H1 (cell line): ENCODE measurements at regions not wholly inside any gene's neighbourhood (a gene's known extent, or its start where the extent isn't known, plus 50 kb on each side); places are given as distances from the start of the nearest gene placed in this dataset.

ENCODE experiments used
- CTCF ChIA-PET: fragments of 300-600 bp; sonication (Branson Sonifier 250); formaldehyde crosslinking; loops from one replicate; lab custom pipeline; 2021; ENCODE audit not compliant: partially characterized antibody; lab: Charles Lee
- POLR2A ChIA-PET: fragments of 300-600 bp; sonication (Branson Sonifier 250); formaldehyde crosslinking; loops from one replicate; lab custom pipeline; 2021; ENCODE audit warnings: inconsistent platforms; ENCODE audit not compliant: partially characterized antibody; lab: Charles Lee
- DNase-seq, 2 experiments: peaks; one replicate each; pipeline versions ENCODE4 v3.0.0 to v3.0.0-alpha.2; 2010 to 2022; ENCODE audit warnings: low spot score in 2 of 2, low read depth in 1 of 2, mixed read lengths in 1 of 2
- FAIRE-seq: peaks from 2 replicates; lab custom pipeline; 2011; peaks lifted over from hg19 to GRCh38; lab: Jason Lieb, UNC
- H2AFZ ChIP-seq: 2 replicates; pipeline ENCODE4 v1.8.1; 2012; ENCODE audit warnings: low read length, inconsistent platforms
- H2AK5ac ChIP-seq: 2 replicates; pipeline ENCODE4 v1.6.1; 2013; ENCODE audit warnings: low read depth, low read length
- H2BK120ac ChIP-seq: replicated peaks from 2 replicates; pipeline ENCODE3; 2013; ENCODE audit warnings: low read depth, low read length, inconsistent platforms
- H2BK12ac ChIP-seq: 2 replicates; pipeline ENCODE4 v1.6.1; 2013; ENCODE audit warnings: low read depth, low read length
- H2BK15ac ChIP-seq: 2 replicates; pipeline ENCODE4 v1.6.1; 2013; ENCODE audit warnings: low read length
- H2BK20ac ChIP-seq: 2 replicates; pipeline ENCODE4 v1.6.1; 2013; ENCODE audit warnings: low read length
- H2BK5ac ChIP-seq: 2 replicates; pipeline ENCODE4 v1.6.1; 2013; ENCODE audit warnings: low read depth, low read length
- H3K14ac ChIP-seq: 2 replicates; pipeline ENCODE4 v1.6.1; 2013; ENCODE audit warnings: inconsistent platforms; ENCODE audit not compliant: insufficient read length
- H3K18ac ChIP-seq: 2 replicates; pipeline ENCODE4 v1.6.1; 2013; ENCODE audit warnings: low read length; ENCODE audit errors: extremely low read depth
- H3K23ac ChIP-seq: 2 replicates; pipeline ENCODE4 v1.6.1; 2013; ENCODE audit warnings: inconsistent platforms; ENCODE audit not compliant: insufficient read length
- H3K23me2 ChIP-seq: 2 replicates; pipeline ENCODE4 v1.6.1; 2013; ENCODE audit warnings: low read depth, low read length
- H3K27ac ChIP-seq: 2 replicates; pipeline ENCODE4 v1.6.1; 2011; ENCODE audit warnings: low read depth, low read length, inconsistent platforms
- H3K27me3 ChIP-seq, 4 experiments: replicated peaks in 1 of 4; 1 replicate in 1 of 4; 2 replicates in 3 of 4; pipeline versions ENCODE4 v1.6.1 to v1.8.1; 2011 to 2013; ENCODE audit warnings: low read length in 3 of 4, mild to moderate bottlenecking in 3 of 4, inconsistent platforms in 2 of 4, mixed read lengths in 2 of 4, moderate library complexity in 1 of 4; ENCODE audit not compliant: control insufficient read depth in 3 of 4, insufficient read depth in 3 of 4; ENCODE audit errors: extremely low read depth in 1 of 4
- H3K36me3 ChIP-seq, 4 experiments: 2 replicates each; pipeline versions ENCODE4 v1.6.1 to v1.8.1; 2011 to 2013; ENCODE audit warnings: mild to moderate bottlenecking in 4 of 4, low read length in 3 of 4, moderate library complexity in 2 of 4, control low read depth in 1 of 4, inconsistent platforms in 1 of 4; ENCODE audit not compliant: insufficient read depth in 4 of 4, control insufficient read depth in 2 of 4
- H3K4ac ChIP-seq: replicated peaks from 2 replicates; pipeline ENCODE3; 2013; ENCODE audit warnings: low read length, low read depth, mixed read lengths, inconsistent platforms; ENCODE audit not compliant: insufficient read length
- H3K4me1 ChIP-seq, 4 experiments: replicated peaks in 1 of 4; 1 replicate in 1 of 4; 2 replicates in 3 of 4; pipeline versions ENCODE4 v1.6.1 to v1.8.1; 2011 to 2013; ENCODE audit warnings: low read length in 3 of 4, inconsistent platforms in 2 of 4, mixed read lengths in 1 of 4; ENCODE audit not compliant: insufficient read depth in 4 of 4, control insufficient read depth in 3 of 4
- H3K4me2 ChIP-seq, 2 experiments: 2 replicates each; pipeline versions ENCODE4 v1.6.1 to v1.8.1; 2011 to 2013; ENCODE audit warnings: low read depth in 2 of 2, low read length in 2 of 2, control low read depth in 1 of 2, inconsistent platforms in 1 of 2, mild to moderate bottlenecking in 1 of 2; ENCODE audit not compliant: insufficient read depth in 1 of 2
- H3K4me3 ChIP-seq, 4 experiments: fragments of 200-600, 300-600 bp in 1 of 4; sonication (generic), shearing (Covaris generic), sonication (Bioruptor Twin) in 1 of 4; 2 replicates each; pipeline versions ENCODE4 v1.5.1 to v1.8.1; 2011 to 2016; ENCODE audit warnings: low read length in 4 of 4, low read depth in 3 of 4, control low read depth in 2 of 4, inconsistent platforms in 2 of 4, mild to moderate bottlenecking in 2 of 4, mixed read lengths in 1 of 4, moderate library complexity in 1 of 4; ENCODE audit not compliant: insufficient read depth in 2 of 4; ENCODE audit errors: extremely low read depth in 1 of 4
- H3K56ac ChIP-seq: replicated peaks from 2 replicates; pipeline ENCODE3; 2013; ENCODE audit warnings: low read depth, mild to moderate bottlenecking, mixed read lengths, low read length, inconsistent platforms; ENCODE audit not compliant: insufficient read length
- H3K79me1 ChIP-seq: 2 replicates; pipeline ENCODE4 v1.6.1; 2013; ENCODE audit warnings: low read depth, low read length, control low read depth
- H3K79me2 ChIP-seq, 2 experiments: 2 replicates each; pipeline versions ENCODE4 v1.6.1 to v1.8.1; 2012 to 2013; ENCODE audit warnings: low read length in 2 of 2, mild to moderate bottlenecking in 2 of 2, inconsistent platforms in 1 of 2; ENCODE audit not compliant: insufficient read depth in 2 of 2, control insufficient read depth in 1 of 2
- H3K9ac ChIP-seq, 4 experiments: replicated peaks in 1 of 4; 1 replicate in 1 of 4; 2 replicates in 3 of 4; pipeline versions ENCODE4 v1.6.1 to v1.8.1; 2011 to 2013; ENCODE audit warnings: low read depth in 3 of 4, low read length in 3 of 4, control low read depth in 2 of 4, mild to moderate bottlenecking in 2 of 4, moderate library complexity in 2 of 4, inconsistent platforms in 1 of 4; ENCODE audit errors: extremely low read depth in 1 of 4
- H3K9me3 ChIP-seq, 2 experiments: 2 replicates each; pipeline versions ENCODE4 v1.6.1 to v1.8.1; 2012 to 2013; ENCODE audit warnings: mild to moderate bottlenecking in 2 of 2, moderate library complexity in 2 of 2, control low read depth in 1 of 2, inconsistent platforms in 1 of 2, low read depth in 1 of 2, low read length in 1 of 2, mixed read lengths in 1 of 2; ENCODE audit not compliant: insufficient read depth in 2 of 2
- H4K20me1 ChIP-seq, 2 experiments: replicated peaks in 1 of 2; 2 replicates each; pipeline versions ENCODE3 to v1.8.1; 2011 to 2013; ENCODE audit warnings: inconsistent platforms in 2 of 2, low read length in 2 of 2, mild to moderate bottlenecking in 1 of 2; ENCODE audit not compliant: insufficient read depth in 2 of 2, control insufficient read depth in 1 of 2
- H4K5ac ChIP-seq: 2 replicates; pipeline ENCODE4 v1.6.1; 2013; ENCODE audit warnings: low read length, low read depth, mixed read lengths, inconsistent platforms; ENCODE audit not compliant: insufficient read length
- H4K8ac ChIP-seq: 2 replicates; pipeline ENCODE4 v1.8.0; 2013; ENCODE audit warnings: mild to moderate bottlenecking, moderate library complexity, low read length, inconsistent platforms; ENCODE audit not compliant: insufficient read depth; ENCODE audit errors: extremely low read depth
- H4K91ac ChIP-seq: replicated peaks from 2 replicates; pipeline ENCODE3; 2013; ENCODE audit warnings: low read length, mixed read lengths, inconsistent platforms; ENCODE audit not compliant: insufficient read length
- CBX8 ChIP-seq: fragments of 300-800, 300-1000 bp; sonication (generic); IDR thresholded peaks from 2 replicates; pipeline ENCODE4 v1.7.1; 2016; ENCODE audit warnings: low read depth, low read length, borderline replicate concordance
- CREB1 ChIP-seq: IDR thresholded peaks from 2 replicates; pipeline ENCODE4 v1.6.1; 2012; ENCODE audit warnings: inconsistent platforms
- FOSL1 ChIP-seq: IDR thresholded peaks from 2 replicates; pipeline ENCODE4 v1.6.1; 2011; ENCODE audit warnings: mild to moderate bottlenecking, low read depth, low read length, moderate library complexity; ENCODE audit not compliant: insufficient read depth
- HDAC6 ChIP-seq: IDR thresholded peaks from one replicate; pipeline ENCODE4 v1.7.1; 2012; ENCODE audit warnings: low read depth, mild to moderate bottlenecking, inconsistent platforms, low read length, moderate library complexity
- RNF2 ChIP-seq: fragments of 200-900, 300-1000 bp; sonication (generic); IDR thresholded peaks from 2 replicates; pipeline ENCODE4 v1.7.1; 2016; ENCODE audit warnings: borderline replicate concordance, low read depth, mild to moderate bottlenecking, antibody characterized with exemption, low read length; ENCODE audit not compliant: poor library complexity, severe bottlenecking; ENCODE audit errors: missing control alignments
- SIN3A ChIP-seq, 2 experiments: IDR thresholded peaks in 1 of 2; conservative IDR thresholded peaks in 1 of 2; 2 replicates each; pipeline ENCODE4 v1.6.1; 2011 to 2012; ENCODE audit warnings: low read length in 2 of 2, improper control_type of control experiment in 1 of 2, low read depth in 1 of 2, mild to moderate bottlenecking in 1 of 2
- SP1 ChIP-seq: IDR thresholded peaks from 2 replicates; pipeline ENCODE4 v1.6.1; 2011; ENCODE audit warnings: low read depth, low read length
- TAF7 ChIP-seq: optimal IDR thresholded peaks from 2 replicates; pipeline ENCODE3; 2011; ENCODE audit warnings: low read depth, mild to moderate bottlenecking, inconsistent platforms, low read length, moderate library complexity, borderline replicate concordance
- ZNF274 ChIP-seq: IDR thresholded peaks from 2 replicates; pipeline ENCODE4 v1.7.0; 2012; ENCODE audit warnings: low read length, borderline replicate concordance; ENCODE audit errors: extremely low read depth
- WGBS, 2 experiments: shearing (Covaris generic) in 1 of 2; methylation state at CpG; one replicate each; pipeline versions ENCODE4 v1.1.6 to v1.1.7; 2013 to 2015; ENCODE audit warnings: low lambda C conversion rate in 2 of 2, mixed read lengths in 2 of 2, inconsistent platforms in 1 of 2, low coverage in 1 of 2, missing lambda C conversion rate in 1 of 2; ENCODE audit not compliant: insufficient replicate concordance in 2 of 2, insufficient coverage in 1 of 2, insufficient read length in 1 of 2; ENCODE audit errors: extremely low coverage in 1 of 2, missing lambda C conversion rate in 1 of 2; 5-methylcytosine and 5-hydroxymethylcytosine counted together
- TF ChIP-seq, protein P1 (sequence below), 3 experiments: IDR thresholded peaks; 1 replicate in 2 of 3; 2 replicates in 1 of 3; pipeline versions ENCODE4 v1.5.1 to v1.6.1; 2011; ENCODE audit warnings: low read length in 3 of 3, mild to moderate bottlenecking in 3 of 3, inconsistent platforms in 2 of 3, low read depth in 1 of 3, moderate library complexity in 1 of 3; ENCODE audit not compliant: insufficient read depth in 1 of 3; ENCODE audit errors: control extremely low read depth in 1 of 3

DNA sequence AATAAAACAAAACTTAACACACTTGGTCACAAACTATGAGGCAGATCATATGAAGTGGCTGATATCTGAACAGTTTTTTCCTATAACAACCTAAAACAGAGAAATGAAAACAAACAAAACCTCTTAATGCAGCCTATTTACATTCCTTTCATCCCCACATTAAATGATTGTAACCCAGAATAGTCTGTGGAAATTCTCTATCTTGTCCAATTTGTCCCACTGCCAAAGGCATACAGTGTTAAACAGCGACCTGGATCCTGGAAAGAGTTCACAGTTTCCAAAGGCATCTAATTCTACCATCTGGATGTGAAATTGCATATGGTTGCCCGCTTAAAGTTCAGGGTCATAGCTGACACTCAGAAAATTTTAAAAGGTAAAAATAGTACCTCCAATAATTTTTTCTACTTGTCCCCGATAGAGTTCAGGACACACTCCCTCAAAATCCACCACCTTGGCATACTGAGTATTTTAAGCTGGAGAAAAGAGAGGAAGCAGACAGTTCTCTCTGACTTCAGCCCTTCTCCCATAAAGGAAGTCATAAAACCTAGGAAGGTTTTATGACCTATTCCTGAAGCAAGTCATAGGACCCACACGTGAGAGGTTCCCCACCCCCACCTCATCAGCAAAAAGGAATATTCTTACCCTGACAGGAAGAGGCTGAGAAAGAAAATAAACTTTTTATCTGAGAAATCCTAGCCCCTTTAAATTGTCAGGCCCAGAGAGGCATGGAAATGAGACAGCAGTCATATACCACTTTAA is 270.2 kb downstream of the PAPSS1 start:
- H4K5ac ChIP-seq: no peak overlapping the region
- H3K9ac ChIP-seq: no peak overlapping the region
- no peaks in the 10 kb centered on the region for H4K20me1 ChIP-seq
- no peak overlapping the region for H4K8ac ChIP-seq
- no peak overlapping the region for H3K14ac ChIP-seq
- H2BK5ac ChIP-seq: no peak overlapping the region
- no peak overlapping the region for H3K56ac ChIP-seq
- no peak overlapping the region for H3K4me3 ChIP-seq
- H3K27ac ChIP-seq: no peak overlapping the region
- POLR2A ChIA-PET: no interaction called here
- H3K18ac ChIP-seq: no peak overlapping the region
- H2BK120ac ChIP-seq: no peak overlapping the region
- H3K4ac ChIP-seq: no peak overlapping the region
- no peak overlapping the region for H2BK15ac ChIP-seq
- no peaks in the 10 kb centered on the region for H3K36me3 ChIP-seq
- H3K4me2 ChIP-seq: no peak overlapping the region
- H3K4me1 ChIP-seq: no peaks in the 10 kb centered on the region
- no peaks in the 10 kb centered on the region for H3K79me2 ChIP-seq
- no peak for FAIRE-seq
- no peaks in the 10 kb centered on the region for H3K9me3 ChIP-seq
- H2AK5ac ChIP-seq: no peak overlapping the region
- no peak for DNase-seq
- no peak overlapping the region for H2BK20ac ChIP-seq
- H3K79me1 ChIP-seq: no peaks in the 10 kb centered on the region
- CTCF ChIA-PET: interaction anchor here (0.7 kb wide), 2 partner anchors 8 to 987 kb away, joined by 3 read pairs; no protein-coding TSS in a partner anchor
- no peak overlapping the region for H2AFZ ChIP-seq
- H4K91ac ChIP-seq: no peak overlapping the region
- H3K27me3 ChIP-seq: no peaks in the 10 kb centered on the region
- no peak overlapping the region for H3K23ac ChIP-seq
- H2BK12ac ChIP-seq: no peak overlapping the region
- WGBS, 2 experiments: 88% methylated on average over 4 of the region's 4 CpGs; no CpG with 5 or more reads in 1 of the 2 experiments
- no peaks in the 10 kb centered on the region for H3K23me2 ChIP-seq
- TF ChIP-seq SIN3A (conservative IDR thresholded peaks at IDR 0.05 in 1 of 2, IDR thresholded peaks at IDR 0.05 in 1 of 2; ENCODE audit: low read depth in 1 of 2, low read length in 2 of 2) (no peak), TAF7 (no peak), SP1 (no peak), CBX8 (no peak), CREB1 (no peak), ZNF274 (no peak), FOSL1 (no peak), HDAC6 (no peak), RNF2 (no peak)
- TF ChIP-seq, protein P1, sequence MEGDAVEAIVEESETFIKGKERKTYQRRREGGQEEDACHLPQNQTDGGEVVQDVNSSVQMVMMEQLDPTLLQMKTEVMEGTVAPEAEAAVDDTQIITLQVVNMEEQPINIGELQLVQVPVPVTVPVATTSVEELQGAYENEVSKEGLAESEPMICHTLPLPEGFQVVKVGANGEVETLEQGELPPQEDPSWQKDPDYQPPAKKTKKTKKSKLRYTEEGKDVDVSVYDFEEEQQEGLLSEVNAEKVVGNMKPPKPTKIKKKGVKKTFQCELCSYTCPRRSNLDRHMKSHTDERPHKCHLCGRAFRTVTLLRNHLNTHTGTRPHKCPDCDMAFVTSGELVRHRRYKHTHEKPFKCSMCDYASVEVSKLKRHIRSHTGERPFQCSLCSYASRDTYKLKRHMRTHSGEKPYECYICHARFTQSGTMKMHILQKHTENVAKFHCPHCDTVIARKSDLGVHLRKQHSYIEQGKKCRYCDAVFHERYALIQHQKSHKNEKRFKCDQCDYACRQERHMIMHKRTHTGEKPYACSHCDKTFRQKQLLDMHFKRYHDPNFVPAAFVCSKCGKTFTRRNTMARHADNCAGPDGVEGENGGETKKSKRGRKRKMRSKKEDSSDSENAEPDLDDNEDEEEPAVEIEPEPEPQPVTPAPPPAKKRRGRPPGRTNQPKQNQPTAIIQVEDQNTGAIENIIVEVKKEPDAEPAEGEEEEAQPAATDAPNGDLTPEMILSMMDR (IDR thresholded peaks at IDR 0.05; ENCODE audit: control extremely low read depth in 1 of 3, insufficient read depth in 1 of 3, low read depth in 1 of 3, low read length in 3 of 3): no peak
